ENCODE measurements at regions not wholly inside any gene's neighbourhood (a gene's known extent, or its start where the extent isn't known, plus 50 kb on each side); places are given as distances from the start of the nearest gene placed in this dataset.

GRCh38 chr17:5975661-5976060 is 94.5 kb upstream of the WSCD1 start:
- Histone ChIP-seq H4K20me1 (ENCODE audit: insufficient read depth, low read length) (no peaks in the 10 kb centered on the region), H3K9me3 (ENCODE audit: insufficient read depth, low read length) (no peaks in the 10 kb centered on the region), H3K27ac (ENCODE audit: low read length) (no peak overlapping the region), H3K79me2 (ENCODE audit: low read length) (no peaks in the 10 kb centered on the region), H3K4me1 (ENCODE audit: low read length) (no peaks in the 10 kb centered on the region), H3K4me2 (ENCODE audit: low read length) (no peak overlapping the region), H3K4me3 (ENCODE audit: low read length) (no peak overlapping the region), H3K27me3 (ENCODE audit: low read depth, low read length) (no peaks in the 10 kb centered on the region), H2AFZ (ENCODE audit: low read depth, low read length) (no peak overlapping the region), H3K9ac (ENCODE audit: low read length) (no peak overlapping the region), H3K36me3 (replicated peaks; ENCODE audit: low read depth, low read length) (no peaks in the 10 kb centered on the region)
- TF ChIP-seq CTCF (IDR thresholded peaks at IDR 0.05; ENCODE audit: low read depth, low read length) (no peak), EZH2phosphoT487 (IDR thresholded peaks at IDR 0.05; ENCODE audit: low read depth) (no peak)

GRCh38 chr17:5976251-5976650 is 93.9 kb upstream of the WSCD1 start:
- Histone ChIP-seq H3K9me3 (ENCODE audit: insufficient read depth, low read length) (no peaks in the 10 kb centered on the region), H3K4me2 (ENCODE audit: low read length) (no peak overlapping the region), H2AFZ (ENCODE audit: low read depth, low read length) (no peak overlapping the region), H3K27ac (ENCODE audit: low read length) (no peak overlapping the region), H3K36me3 (replicated peaks; ENCODE audit: low read depth, low read length) (no peaks in the 10 kb centered on the region), H3K4me1 (ENCODE audit: low read length) (no peaks in the 10 kb centered on the region), H3K4me3 (ENCODE audit: low read length) (no peak overlapping the region), H4K20me1 (ENCODE audit: insufficient read depth, low read length) (no peaks in the 10 kb centered on the region), H3K79me2 (ENCODE audit: low read length) (no peaks in the 10 kb centered on the region), H3K9ac (ENCODE audit: low read length) (no peak overlapping the region), H3K27me3 (ENCODE audit: low read depth, low read length) (no peaks in the 10 kb centered on the region)
- TF ChIP-seq CTCF (IDR thresholded peaks at IDR 0.05; ENCODE audit: low read depth, low read length) (no peak), EZH2phosphoT487 (IDR thresholded peaks at IDR 0.05; ENCODE audit: low read depth) (no peak)

GRCh38 chr17:5978496-5978895 is 91.7 kb upstream of the WSCD1 start:
- Histone ChIP-seq H3K4me3 (ENCODE audit: low read length) (no peak overlapping the region), H3K9me3 (ENCODE audit: insufficient read depth, low read length) (no peaks in the 10 kb centered on the region), H3K79me2 (ENCODE audit: low read length) (no peaks in the 10 kb centered on the region), H3K4me1 (ENCODE audit: low read length) (no peaks in the 10 kb centered on the region), H3K36me3 (replicated peaks; ENCODE audit: low read depth, low read length) (no peaks in the 10 kb centered on the region), H2AFZ (ENCODE audit: low read depth, low read length) (no peak overlapping the region), H3K27ac (ENCODE audit: low read length) (no peak overlapping the region), H4K20me1 (ENCODE audit: insufficient read depth, low read length) (no peaks in the 10 kb centered on the region), H3K9ac (ENCODE audit: low read length) (no peak overlapping the region), H3K4me2 (ENCODE audit: low read length) (no peak overlapping the region), H3K27me3 (ENCODE audit: low read depth, low read length) (no peaks in the 10 kb centered on the region)
- TF ChIP-seq EZH2phosphoT487 (IDR thresholded peaks at IDR 0.05; ENCODE audit: low read depth) (no peak), CTCF (IDR thresholded peaks at IDR 0.05; ENCODE audit: low read depth, low read length) (no peak)

GRCh38 chr17:5980941-5981340 is 89.2 kb upstream of the WSCD1 start:
- no peaks in the 10 kb centered on the region for H3K36me3 ChIP-seq (replicated peaks; ENCODE audit: low read depth, low read length)
- H3K9me3 ChIP-seq (ENCODE audit: insufficient read depth, low read length): no peaks in the 10 kb centered on the region
- no peak overlapping the region for H3K4me2 ChIP-seq (ENCODE audit: low read length)
- no peaks in the 10 kb centered on the region for H3K79me2 ChIP-seq (ENCODE audit: low read length)
- no peak overlapping the region for H3K4me3 ChIP-seq (ENCODE audit: low read length)
- no peaks in the 10 kb centered on the region for H4K20me1 ChIP-seq (ENCODE audit: insufficient read depth, low read length)
- no peak for TF ChIP-seq EZH2phosphoT487 (IDR thresholded peaks at IDR 0.05; ENCODE audit: low read depth)
- TF ChIP-seq CTCF (IDR thresholded peaks at IDR 0.05; ENCODE audit: low read depth, low read length): no peak
- no peak overlapping the region for H3K9ac ChIP-seq (ENCODE audit: low read length)
- no peak overlapping the region for H3K27ac ChIP-seq (ENCODE audit: low read length)
- H3K4me1 ChIP-seq (ENCODE audit: low read length): no peaks in the 10 kb centered on the region
- H2AFZ ChIP-seq (ENCODE audit: low read depth, low read length): no peak overlapping the region
- H3K27me3 ChIP-seq (ENCODE audit: low read depth, low read length): no peaks in the 10 kb centered on the region
